ENCODE measurements at regions not wholly inside any gene's neighbourhood (a gene's known extent, or its start where the extent isn't known, plus 50 kb on each side); places are given as distances from the start of the nearest gene placed in this dataset.

DNA sequence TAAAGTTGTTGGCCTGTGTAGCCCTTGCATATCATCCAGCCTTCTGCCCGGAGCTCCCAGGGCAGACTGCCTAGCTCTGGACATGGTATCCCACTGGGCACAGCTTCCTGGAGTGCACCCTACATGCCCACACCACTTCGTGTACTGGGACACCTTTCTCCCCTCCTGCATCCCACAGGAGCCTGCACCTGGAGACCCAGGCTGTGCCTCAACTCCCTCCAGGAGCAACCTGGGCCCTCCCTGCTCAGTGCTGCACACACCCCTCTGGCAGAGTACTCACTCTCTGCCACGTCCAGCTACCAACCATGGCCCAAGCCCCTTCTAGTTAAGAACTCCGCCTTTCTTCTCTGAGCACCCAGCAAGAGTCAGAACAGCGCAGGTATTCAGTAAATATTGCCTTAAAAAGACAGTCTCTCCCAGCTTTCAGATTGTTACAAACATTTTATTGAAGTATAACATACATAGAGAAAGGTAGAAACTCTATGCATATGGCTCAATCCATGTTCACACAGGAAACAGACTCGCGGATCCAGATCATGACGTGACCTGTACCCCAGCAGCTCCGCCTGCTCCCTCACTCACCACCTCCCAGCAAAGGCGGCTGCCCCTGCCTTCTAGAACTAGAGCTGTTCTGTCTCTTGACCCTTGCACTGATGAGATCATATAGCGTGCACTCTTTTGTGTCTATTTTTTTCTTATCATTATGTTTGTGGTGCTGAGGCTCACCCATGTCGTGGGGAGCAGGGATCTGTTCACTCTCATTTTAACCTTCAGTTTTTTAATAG is 98.4 kb upstream of the MYCN start:
- DNase-seq (ENCODE audit: low spot score) = no peak

- peak; percentile 28 for DNase-seq (ENCODE audit: low spot score)
Measured at GRCh38 chr2:15842758-15843666, 97.3 kb upstream of the MYCN start.

GRCh38 chr2:15844211-15844801 is 96.0 kb upstream of the MYCN start:
- DNase-seq (ENCODE audit: low spot score) = peak; percentile 53

DNA sequence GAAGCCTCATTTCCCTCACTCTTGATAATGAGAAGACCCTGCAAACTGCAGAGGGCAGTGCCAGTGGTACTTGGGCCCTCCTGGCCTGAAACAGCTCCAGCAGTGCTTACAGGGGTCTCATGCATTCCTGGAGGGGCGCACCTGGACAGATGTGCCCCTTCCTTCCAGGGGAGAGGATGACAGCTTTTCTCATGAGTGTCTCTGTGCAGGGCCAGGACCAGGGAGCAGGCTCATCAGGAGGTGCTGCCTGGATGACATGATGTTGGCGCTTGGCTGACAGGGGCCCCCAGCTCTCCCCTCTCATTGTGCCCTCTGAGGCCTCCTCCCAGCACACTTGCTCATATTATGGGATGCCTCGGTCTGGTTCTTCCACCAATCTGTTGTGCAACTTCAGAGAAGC is 95.1 kb upstream of the MYCN start:
- no peak for DNase-seq (ENCODE audit: low spot score)

- DNase-seq (ENCODE audit: low spot score) = no peak
Measured at GRCh38 chr2:15845737-15846405, 94.5 kb upstream of the MYCN start.

- no peak for DNase-seq (ENCODE audit: low spot score)
Measured at GRCh38 chr2:15846626-15847025, 93.7 kb upstream of the MYCN start.

GRCh38 chr2:15850534-15850933 is 89.8 kb upstream of the MYCN start:
- DNase-seq (ENCODE audit: low spot score) = no peak

- no peak for DNase-seq (ENCODE audit: low spot score)
Measured at GRCh38 chr2:15851076-15851693, 89.2 kb upstream of the MYCN start.

DNA sequence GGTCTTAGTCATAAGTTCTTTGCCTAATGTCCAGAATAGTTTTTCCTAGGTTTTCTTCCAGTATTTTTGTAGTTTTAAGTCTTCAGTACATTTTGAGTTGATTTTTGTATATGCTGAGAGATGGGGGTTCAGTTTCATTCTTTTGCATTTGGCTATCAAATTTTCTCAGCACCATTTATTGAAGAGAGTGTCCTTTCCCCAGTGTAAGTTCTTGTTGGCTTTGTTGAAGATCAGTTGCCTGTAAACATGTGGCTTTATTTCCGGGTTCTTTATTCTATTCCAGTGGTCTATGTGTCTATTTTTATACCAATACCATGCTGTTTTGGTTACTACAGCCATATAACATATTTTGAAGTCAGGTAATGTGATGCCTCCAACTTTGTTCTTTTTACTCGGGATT is 87.5 kb upstream of the MYCN start:
- no peak for DNase-seq (ENCODE audit: low spot score)

DNA sequence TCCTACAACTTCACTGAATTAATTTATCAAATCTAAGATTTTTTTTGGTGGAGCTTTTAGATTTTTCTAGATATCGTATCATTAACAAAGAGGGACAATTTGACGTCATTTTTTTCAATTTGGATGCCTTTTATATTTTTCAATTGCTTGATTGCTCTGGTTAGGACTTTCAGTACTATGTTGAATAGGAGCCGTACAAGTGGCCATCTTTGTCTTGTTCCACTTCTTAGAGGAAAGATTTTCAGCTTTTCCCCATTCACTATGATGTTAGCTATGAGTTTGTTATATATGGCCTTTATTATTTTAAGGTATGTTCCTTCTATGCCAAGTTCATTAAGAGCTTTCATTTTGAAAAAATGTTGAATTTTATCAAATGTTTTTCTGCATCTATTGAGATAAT is 86.4 kb upstream of the MYCN start:
- DNase-seq (ENCODE audit: low spot score) = no peak

DNA sequence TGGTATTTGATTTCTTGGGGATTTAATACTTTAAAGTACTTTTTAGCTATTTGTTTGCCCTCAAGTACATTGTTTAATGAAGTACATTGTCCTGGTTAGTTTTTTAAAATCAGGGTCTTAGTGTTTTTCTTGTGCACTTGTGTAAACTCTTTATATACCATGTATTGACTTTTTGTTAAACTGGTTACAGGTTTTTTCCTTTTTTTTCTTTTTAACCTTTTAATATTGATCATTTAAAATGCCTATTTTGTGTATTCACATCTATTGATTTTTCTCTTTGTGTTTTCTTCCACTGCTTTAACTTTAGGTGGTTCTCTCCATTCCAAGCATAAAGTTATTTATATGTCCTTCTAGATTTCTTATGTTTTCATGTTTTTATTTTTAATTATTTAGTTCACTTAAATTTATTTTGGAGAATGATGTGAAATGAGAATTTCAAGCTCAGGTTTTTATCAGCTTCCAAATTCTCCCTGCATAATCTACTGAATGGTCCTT is 84.5 kb upstream of the MYCN start:
- no peak for DNase-seq (ENCODE audit: low spot score)

DNA sequence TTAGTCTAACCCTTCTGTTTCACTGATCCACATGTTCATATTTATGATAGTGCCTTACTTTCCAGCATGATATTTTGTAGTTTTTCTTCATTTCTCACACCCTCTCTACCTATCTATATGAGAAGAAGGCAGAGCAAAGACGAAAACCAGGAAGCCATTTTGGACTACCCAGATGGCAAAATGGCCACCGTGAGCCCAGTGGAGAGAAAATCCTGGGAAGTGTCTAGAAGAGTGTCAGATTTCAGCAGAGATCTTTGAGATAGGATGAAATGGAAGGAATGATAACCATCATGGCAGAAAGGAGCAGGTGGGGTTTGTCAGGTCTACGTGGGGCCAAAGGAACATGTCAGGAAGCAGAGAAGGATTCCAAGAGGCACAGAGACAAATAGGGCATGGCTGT is 84.0 kb upstream of the MYCN start:
- DNase-seq (ENCODE audit: low spot score) = no peak

DNA sequence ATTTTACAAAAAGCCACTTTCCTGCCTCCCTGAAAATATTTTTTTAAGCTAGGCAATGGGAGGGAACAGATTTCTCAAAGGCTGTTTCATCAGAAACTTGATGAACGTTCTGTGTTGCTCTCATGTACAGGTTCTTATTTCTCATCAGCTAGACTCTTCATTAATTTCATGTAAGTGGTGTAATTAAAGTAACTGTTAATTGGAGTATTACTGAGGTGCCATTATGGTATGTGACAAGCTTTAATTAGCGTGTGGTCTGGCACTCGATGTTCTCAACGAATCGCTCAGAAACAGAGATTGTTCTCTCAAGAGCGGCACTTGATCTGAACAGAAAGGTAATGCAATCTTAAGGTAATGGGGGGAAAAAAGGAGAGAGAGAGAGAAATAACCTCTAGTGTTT is 81.9 kb upstream of the MYCN start:
- DNase-seq (ENCODE audit: low spot score) = no peak

DNA sequence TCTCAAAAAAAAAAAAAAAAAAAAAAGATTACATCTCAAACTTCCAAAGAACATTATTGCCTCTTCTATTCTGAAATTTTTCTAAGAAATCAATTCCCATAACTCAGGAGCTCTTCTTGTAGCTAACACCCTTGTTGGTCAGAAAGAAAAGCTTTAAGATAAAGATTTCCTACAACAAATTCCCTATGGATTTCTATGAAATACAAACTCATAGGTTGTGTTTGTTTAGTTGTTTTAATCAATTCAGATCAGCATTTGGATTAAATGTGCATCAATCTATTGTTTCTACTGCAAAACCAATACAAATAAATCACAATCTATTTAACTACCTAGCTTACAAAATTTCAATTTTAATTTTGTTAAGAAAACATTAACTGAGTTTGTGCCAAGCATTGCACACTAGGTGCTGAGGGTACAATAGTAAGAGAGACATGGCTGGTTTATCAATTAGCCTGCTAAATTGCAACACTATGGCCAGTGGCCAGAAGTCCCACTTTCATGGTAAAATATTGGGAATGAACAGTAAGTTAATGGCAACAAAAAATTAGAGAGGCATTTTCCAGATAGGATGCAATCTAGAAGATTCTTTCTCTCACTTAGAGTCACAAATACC is 80.2 kb upstream of the MYCN start:
- DNase-seq (ENCODE audit: low spot score) = no peak

DNA sequence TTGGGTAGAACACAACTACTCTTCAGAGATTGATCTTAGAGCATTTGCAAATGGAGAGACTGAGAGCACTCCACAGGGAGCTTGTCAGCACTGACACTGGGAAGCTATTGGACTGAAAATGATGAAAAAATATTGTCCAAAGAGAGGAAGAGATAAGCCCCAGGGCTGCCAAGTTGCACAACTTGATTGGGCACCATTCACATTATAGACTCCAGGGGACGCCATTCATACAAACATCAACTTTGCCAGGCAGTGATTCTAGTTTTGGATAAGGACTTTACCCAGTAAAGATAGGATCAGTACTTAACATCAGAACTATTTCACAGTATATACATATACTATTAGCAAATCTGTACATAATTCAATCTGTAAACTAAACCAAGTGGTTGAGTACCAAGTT is 79.6 kb upstream of the MYCN start:
- no peak for DNase-seq (ENCODE audit: low spot score)

- no peak for DNase-seq (ENCODE audit: low spot score)
Measured at GRCh38 chr2:15861172-15861822, 79.1 kb upstream of the MYCN start.

- no peak for DNase-seq (ENCODE audit: low spot score)
Measured at GRCh38 chr2:15861898-15862297, 78.5 kb upstream of the MYCN start.

DNA sequence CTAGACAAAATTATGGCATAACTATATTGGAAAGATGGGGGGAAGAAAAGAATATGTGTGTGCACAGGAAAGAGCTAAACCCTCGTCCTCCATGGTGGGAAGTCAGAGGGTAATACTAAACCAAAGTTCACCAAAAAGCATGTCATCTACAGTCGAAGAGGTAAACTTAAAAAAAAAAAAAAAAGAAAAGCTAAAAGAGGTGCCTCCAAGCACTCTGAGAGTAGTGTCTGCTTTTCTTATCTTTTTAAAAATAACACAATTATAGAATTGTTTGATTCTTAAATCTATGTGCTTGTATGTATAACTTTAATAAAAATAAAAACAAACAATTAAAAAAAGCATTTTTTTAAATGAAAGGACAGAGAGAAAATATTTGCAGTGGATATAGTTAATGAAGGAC is 77.3 kb upstream of the MYCN start:
- no peak for DNase-seq (ENCODE audit: low spot score)

DNA sequence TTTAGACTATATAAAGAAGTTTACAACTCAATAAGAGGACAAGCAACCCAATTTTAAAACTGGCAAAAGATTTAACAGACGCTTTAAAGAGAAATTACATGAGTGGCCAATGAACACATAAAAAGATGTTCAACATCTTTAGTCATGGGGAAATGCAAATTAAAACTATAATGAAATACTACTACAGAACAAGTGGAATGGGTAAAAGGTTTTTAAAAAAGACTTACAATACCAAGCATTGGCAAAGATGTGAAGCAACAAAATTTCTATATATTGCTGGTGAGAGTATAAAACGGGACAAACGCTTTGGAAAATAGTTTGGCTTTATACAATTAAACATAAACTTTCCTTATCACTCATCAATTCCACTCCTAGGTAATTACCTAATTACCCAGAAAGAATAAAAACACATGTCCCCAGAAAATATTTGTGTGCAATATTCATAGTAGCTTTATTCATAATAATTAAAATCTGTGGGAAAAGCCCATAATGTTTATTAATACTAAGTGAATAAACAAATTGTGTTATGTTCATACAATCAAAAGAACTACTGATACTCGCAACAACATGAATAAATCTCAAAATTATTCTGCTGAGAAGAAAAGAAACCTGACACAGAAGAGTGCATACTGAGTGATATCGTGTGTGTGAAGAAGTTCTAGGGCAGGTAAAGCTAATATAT is 76.7 kb upstream of the MYCN start:
- DNase-seq (ENCODE audit: low spot score) = no peak

DNA sequence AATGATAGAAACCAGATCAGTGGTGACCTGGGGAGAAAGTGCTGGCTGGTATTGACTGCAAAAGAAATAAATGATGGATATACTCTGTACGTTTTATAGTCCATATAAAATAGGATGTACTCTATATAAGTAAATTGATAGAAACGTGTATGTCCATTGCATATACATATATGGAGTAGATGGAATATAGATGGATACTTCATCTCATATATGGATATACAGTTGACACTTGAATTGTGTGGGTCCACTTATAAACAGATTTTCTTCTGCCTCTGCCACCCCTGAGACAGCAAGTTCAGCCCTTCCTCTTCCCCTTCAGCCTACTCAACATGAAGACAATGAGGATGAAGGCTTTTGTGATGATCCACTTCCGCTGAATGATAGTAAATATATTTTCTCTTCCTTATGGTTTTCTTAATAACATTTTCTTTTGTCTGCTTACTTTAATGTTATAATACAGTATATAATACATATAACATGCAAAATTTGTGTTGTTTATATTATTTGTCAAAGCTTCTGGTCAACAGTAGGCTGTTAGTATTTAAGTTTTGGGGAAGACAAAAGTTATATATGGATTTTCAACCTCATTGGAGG is 76.1 kb upstream of the MYCN start:
- DNase-seq (ENCODE audit: low spot score) = no peak

All from iPS-NIHi11 (cell line).